WTC11 (cell line): ENCODE measurements at regions not wholly inside any gene's neighbourhood (a gene's known extent, or its start where the extent isn't known, plus 50 kb on each side); places are given as distances from the start of the nearest gene placed in this dataset.
A peak's percentile ranks its signal among the peaks of the same experiment; 100 is the strongest.

Source experiments
- ATAC-seq: fragments of 200-7000 bp; cut with Tn5 transposase; 2 replicates; pipeline ENCODE4 v1.10.0; 2021; ENCODE audit warnings: mild to moderate bottlenecking, moderate library complexity
- CTCF ChIA-PET: fragments of 300-600 bp; sonication (Branson Sonifier 250); formaldehyde crosslinking; loops from one replicate; lab custom pipeline; 2021; ENCODE audit warnings: antibody characterized with exemption; lab: Charles Lee
- POLR2A ChIA-PET: fragments of 350-600 bp; sonication (Branson Sonifier 250); formaldehyde crosslinking; loops from one replicate; lab custom pipeline; 2021; ENCODE audit warnings: antibody characterized with exemption; lab: Charles Lee
- DNase-seq: peaks from one replicate; pipeline ENCODE4 v3.0.0; 2021; ENCODE audit warnings: low spot score
- H3K27ac Mint-ChIP-seq: 2 replicates; pipeline ENCODE4 v1.8.0; 2021; ENCODE audit warnings: mixed read lengths
- H3K27me3 Mint-ChIP-seq: 2 replicates; pipeline ENCODE4 v1.8.0; 2021; ENCODE audit warnings: low read depth, mild to moderate bottlenecking, moderate library complexity, mixed read lengths
- H3K36me3 Mint-ChIP-seq: 2 replicates; pipeline ENCODE4 v1.8.0; 2021; ENCODE audit warnings: mixed read lengths
- H3K4me1 Mint-ChIP-seq: 2 replicates; pipeline ENCODE4 v1.8.0; 2022; ENCODE audit warnings: mixed read lengths
- H3K4me3 Mint-ChIP-seq: 2 replicates; pipeline ENCODE4 v1.8.0; 2021; ENCODE audit warnings: mild to moderate bottlenecking, moderate library complexity, mixed read lengths
- H3K9me3 Mint-ChIP-seq: 2 replicates; pipeline ENCODE4 v1.8.0; 2021; ENCODE audit warnings: mixed read lengths
- ATF1 ChIP-seq: sonication (generic); formaldehyde crosslinking; IDR thresholded peaks from 2 replicates; pipeline ENCODE4 v1.8.1; 2023; ENCODE audit warnings: mild to moderate bottlenecking, moderate library complexity, missing genetic modification reagents
- CREM ChIP-seq: sonication (generic); formaldehyde crosslinking; IDR thresholded peaks from 2 replicates; pipeline ENCODE4 v1.8.1; 2022; ENCODE audit warnings: mild to moderate bottlenecking, missing genetic modification reagents, moderate library complexity
- ESRRA ChIP-seq: sonication (generic); formaldehyde crosslinking; IDR thresholded peaks from 2 replicates; pipeline ENCODE4 v1.8.1; 2022; ENCODE audit warnings: mild to moderate bottlenecking, missing genetic modification reagents, borderline replicate concordance
- FOXK1 ChIP-seq: sonication (generic); formaldehyde crosslinking; IDR thresholded peaks from 2 replicates; pipeline ENCODE4 v1.8.0; 2022; ENCODE audit warnings: mild to moderate bottlenecking, moderate library complexity, missing genetic modification reagents
- JAZF1 ChIP-seq: fragments of 250-450 bp; sonication (Bioruptor Pico); IDR thresholded peaks from 2 replicates; pipeline ENCODE4 v1.9.0; 2021; ENCODE audit warnings: moderate library complexity, mild to moderate bottlenecking, inconsistent platforms
- KAT7 ChIP-seq: sonication (generic); formaldehyde crosslinking; IDR thresholded peaks from 2 replicates; pipeline ENCODE4 v1.8.1; 2023; ENCODE audit warnings: missing genetic modification reagents, mild to moderate bottlenecking, borderline replicate concordance
- MXD4 ChIP-seq: fragments of 250-450 bp; sonication (Bioruptor Pico); IDR thresholded peaks from 2 replicates; pipeline ENCODE4 v1.8.0; 2021; ENCODE audit warnings: mild to moderate bottlenecking, moderate library complexity, borderline replicate concordance
- SMAD3 ChIP-seq: sonication (generic); formaldehyde crosslinking; IDR thresholded peaks from 2 replicates; pipeline ENCODE4 v1.8.0; 2022; ENCODE audit warnings: missing genetic modification reagents, mild to moderate bottlenecking, borderline replicate concordance
- TCF7 ChIP-seq: sonication (generic); formaldehyde crosslinking; IDR thresholded peaks from 2 replicates; pipeline ENCODE4 v1.8.0; 2022; ENCODE audit warnings: mild to moderate bottlenecking, low read depth, missing genetic modification reagents, moderate library complexity
- TP53 ChIP-seq: sonication (generic); formaldehyde crosslinking; IDR thresholded peaks from 2 replicates; pipeline ENCODE4 v1.8.1; 2023; ENCODE audit warnings: mild to moderate bottlenecking, missing genetic modification reagents
- ZNF121 ChIP-seq: sonication (generic); formaldehyde crosslinking; IDR thresholded peaks from 2 replicates; pipeline ENCODE4 v1.8.0; 2023; ENCODE audit warnings: missing genetic modification reagents
- TF ChIP-seq, protein P1 (sequence below): sonication (generic); formaldehyde crosslinking; IDR thresholded peaks from 2 replicates; pipeline ENCODE4 v1.8.1; 2023; ENCODE audit warnings: mild to moderate bottlenecking, missing genetic modification reagents
- TF ChIP-seq, protein P2 (sequence below): sonication (generic); formaldehyde crosslinking; IDR thresholded peaks from 2 replicates; pipeline ENCODE4 v1.8.1; 2022; ENCODE audit warnings: low read depth, mild to moderate bottlenecking, moderate library complexity, missing genetic modification reagents, borderline replicate concordance
- TF ChIP-seq, protein P3 (sequence below): sonication (generic); formaldehyde crosslinking; IDR thresholded peaks from 2 replicates; pipeline ENCODE4 v1.8.1; 2023; ENCODE audit warnings: mild to moderate bottlenecking, moderate library complexity, missing genetic modification reagents
- TF ChIP-seq, protein P4 (sequence below): sonication (generic); formaldehyde crosslinking; IDR thresholded peaks from 2 replicates; pipeline ENCODE4 v1.8.0; 2022; ENCODE audit warnings: missing genetic modification reagents
- TF ChIP-seq, protein P5 (sequence below): sonication (generic); formaldehyde crosslinking; IDR thresholded peaks from 2 replicates; pipeline ENCODE4 v1.8.0; 2022; ENCODE audit warnings: mild to moderate bottlenecking, missing genetic modification reagents
- TF ChIP-seq, protein P6 (sequence below): fragments of 200-600 bp; IDR thresholded peaks from 2 replicates; pipeline ENCODE4 v1.8.0; 2022; ENCODE audit warnings: antibody characterized with exemption

DNA sequence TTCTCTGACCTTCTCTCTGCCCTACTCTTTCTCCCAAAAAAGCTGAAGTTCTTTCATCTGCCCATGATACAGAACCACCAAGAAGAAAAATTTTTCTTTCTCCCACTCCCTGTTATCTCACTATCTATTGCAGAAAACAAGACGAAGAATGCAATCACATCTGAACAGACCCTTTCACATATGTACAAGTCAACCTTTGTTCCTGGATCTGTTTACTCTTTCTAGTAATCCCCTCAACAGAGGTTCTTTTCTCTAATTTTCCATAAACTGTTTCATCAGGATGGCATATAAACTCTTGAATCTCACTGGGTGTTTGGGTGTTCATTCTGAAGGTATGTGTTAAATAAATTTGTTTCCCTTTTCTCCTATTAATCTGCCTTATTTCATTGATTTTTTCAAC lies 1262.7 kb upstream of the NRXN1 start:
- peaks cover 29% of the 10 kb centered on the region for H3K9me3 Mint-ChIP-seq
- no peak for DNase-seq
- ChIA-PET CTCF (no interaction called here), POLR2A (no interaction called here)
- H3K27me3 Mint-ChIP-seq: no peaks in the 10 kb centered on the region
- TF ChIP-seq, protein P1, sequence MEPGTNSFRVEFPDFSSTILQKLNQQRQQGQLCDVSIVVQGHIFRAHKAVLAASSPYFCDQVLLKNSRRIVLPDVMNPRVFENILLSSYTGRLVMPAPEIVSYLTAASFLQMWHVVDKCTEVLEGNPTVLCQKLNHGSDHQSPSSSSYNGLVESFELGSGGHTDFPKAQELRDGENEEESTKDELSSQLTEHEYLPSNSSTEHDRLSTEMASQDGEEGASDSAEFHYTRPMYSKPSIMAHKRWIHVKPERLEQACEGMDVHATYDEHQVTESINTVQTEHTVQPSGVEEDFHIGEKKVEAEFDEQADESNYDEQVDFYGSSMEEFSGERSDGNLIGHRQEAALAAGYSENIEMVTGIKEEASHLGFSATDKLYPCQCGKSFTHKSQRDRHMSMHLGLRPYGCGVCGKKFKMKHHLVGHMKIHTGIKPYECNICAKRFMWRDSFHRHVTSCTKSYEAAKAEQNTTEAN (CRISPR knock-in tag): no peak
- TF ChIP-seq TCF7 (CRISPR knock-in tag) (no peak), FOXK1 (no peak), SMAD3 (CRISPR knock-in tag) (no peak), ZNF121 (CRISPR knock-in tag) (no peak), TP53 (no peak)
- TF ChIP-seq, protein P2, sequence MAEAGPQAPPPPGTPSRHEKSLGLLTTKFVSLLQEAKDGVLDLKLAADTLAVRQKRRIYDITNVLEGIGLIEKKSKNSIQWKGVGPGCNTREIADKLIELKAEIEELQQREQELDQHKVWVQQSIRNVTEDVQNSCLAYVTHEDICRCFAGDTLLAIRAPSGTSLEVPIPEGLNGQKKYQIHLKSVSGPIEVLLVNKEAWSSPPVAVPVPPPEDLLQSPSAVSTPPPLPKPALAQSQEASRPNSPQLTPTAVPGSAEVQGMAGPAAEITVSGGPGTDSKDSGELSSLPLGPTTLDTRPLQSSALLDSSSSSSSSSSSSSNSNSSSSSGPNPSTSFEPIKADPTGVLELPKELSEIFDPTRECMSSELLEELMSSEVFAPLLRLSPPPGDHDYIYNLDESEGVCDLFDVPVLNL: no peak
- TF ChIP-seq, protein P3, sequence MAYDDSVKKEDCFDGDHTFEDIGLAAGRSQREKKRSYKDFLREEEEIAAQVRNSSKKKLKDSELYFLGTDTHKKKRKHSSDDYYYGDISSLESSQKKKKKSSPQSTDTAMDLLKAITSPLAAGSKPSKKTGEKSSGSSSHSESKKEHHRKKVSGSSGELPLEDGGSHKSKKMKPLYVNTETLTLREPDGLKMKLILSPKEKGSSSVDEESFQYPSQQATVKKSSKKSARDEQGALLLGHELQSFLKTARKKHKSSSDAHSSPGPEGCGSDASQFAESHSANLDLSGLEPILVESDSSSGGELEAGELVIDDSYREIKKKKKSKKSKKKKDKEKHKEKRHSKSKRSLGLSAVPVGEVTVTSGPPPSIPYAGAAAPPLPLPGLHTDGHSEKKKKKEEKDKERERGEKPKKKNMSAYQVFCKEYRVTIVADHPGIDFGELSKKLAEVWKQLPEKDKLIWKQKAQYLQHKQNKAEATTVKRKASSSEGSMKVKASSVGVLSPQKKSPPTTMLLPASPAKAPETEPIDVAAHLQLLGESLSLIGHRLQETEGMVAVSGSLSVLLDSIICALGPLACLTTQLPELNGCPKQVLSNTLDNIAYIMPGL (CRISPR knock-in tag): no peak
- TF ChIP-seq, protein P4, sequence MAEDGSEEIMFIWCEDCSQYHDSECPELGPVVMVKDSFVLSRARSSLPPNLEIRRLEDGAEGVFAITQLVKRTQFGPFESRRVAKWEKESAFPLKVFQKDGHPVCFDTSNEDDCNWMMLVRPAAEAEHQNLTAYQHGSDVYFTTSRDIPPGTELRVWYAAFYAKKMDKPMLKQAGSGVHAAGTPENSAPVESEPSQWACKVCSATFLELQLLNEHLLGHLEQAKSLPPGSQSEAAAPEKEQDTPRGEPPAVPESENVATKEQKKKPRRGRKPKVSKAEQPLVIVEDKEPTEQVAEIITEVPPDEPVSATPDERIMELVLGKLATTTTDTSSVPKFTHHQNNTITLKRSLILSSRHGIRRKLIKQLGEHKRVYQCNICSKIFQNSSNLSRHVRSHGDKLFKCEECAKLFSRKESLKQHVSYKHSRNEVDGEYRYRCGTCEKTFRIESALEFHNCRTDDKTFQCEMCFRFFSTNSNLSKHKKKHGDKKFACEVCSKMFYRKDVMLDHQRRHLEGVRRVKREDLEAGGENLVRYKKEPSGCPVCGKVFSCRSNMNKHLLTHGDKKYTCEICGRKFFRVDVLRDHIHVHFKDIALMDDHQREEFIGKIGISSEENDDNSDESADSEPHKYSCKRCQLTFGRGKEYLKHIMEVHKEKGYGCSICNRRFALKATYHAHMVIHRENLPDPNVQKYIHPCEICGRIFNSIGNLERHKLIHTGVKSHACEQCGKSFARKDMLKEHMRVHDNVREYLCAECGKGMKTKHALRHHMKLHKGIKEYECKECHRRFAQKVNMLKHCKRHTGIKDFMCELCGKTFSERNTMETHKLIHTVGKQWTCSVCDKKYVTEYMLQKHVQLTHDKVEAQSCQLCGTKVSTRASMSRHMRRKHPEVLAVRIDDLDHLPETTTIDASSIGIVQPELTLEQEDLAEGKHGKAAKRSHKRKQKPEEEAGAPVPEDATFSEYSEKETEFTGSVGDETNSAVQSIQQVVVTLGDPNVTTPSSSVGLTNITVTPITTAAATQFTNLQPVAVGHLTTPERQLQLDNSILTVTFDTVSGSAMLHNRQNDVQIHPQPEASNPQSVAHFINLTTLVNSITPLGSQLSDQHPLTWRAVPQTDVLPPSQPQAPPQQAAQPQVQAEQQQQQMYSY (CRISPR knock-in tag): no peak
- TF ChIP-seq, protein P5, sequence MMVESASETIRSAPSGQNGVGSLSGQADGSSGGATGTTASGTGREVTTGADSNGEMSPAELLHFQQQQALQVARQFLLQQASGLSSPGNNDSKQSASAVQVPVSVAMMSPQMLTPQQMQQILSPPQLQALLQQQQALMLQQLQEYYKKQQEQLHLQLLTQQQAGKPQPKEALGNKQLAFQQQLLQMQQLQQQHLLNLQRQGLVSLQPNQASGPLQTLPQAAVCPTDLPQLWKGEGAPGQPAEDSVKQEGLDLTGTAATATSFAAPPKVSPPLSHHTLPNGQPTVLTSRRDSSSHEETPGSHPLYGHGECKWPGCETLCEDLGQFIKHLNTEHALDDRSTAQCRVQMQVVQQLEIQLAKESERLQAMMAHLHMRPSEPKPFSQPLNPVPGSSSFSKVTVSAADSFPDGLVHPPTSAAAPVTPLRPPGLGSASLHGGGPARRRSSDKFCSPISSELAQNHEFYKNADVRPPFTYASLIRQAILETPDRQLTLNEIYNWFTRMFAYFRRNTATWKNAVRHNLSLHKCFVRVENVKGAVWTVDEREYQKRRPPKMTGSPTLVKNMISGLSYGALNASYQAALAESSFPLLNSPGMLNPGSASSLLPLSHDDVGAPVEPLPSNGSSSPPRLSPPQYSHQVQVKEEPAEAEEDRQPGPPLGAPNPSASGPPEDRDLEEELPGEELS (CRISPR knock-in tag): no peak
- no peak overlapping the region for H3K4me3 Mint-ChIP-seq
- H3K36me3 Mint-ChIP-seq: peaks cover 24% of the 10 kb centered on the region
- ATAC-seq: no peak
- H3K27ac Mint-ChIP-seq: peak overlapping the region; percentile 88; the same call in 1 of the 2 replicates
- H3K4me1 Mint-ChIP-seq: peaks cover 45% of the 10 kb centered on the region

DNA sequence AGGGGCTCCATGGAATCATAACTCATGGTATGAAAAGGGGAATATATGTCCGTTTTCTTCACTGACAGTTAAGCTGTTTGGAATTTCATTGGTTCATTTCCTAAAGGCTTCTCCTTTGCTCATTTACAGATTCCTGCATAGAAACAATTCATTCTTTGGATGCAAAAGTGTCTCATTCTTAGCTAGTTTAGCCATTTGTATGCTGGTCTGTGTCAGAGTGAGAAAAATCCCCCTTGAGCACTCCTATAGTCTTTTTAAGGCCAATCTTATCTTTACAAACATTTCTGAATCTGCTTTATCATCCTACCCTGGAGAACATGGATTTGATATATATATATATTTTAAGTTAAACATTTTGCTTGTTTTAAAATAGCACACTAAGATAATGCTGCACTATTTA lies 1260.9 kb upstream of the NRXN1 start:
- Mint-ChIP-seq H3K27me3 (no peaks in the 10 kb centered on the region), H3K27ac (peak overlapping the region; percentile 36), H3K4me1 (peaks cover 51% of the 10 kb centered on the region), H3K9me3 (peaks cover 11% of the 10 kb centered on the region), H3K36me3 (peaks cover 12% of the 10 kb centered on the region), H3K4me3 (no peak overlapping the region)
- ATAC-seq (peak; percentile 50; the same call in 1 of the 2 replicates), DNase-seq (no peak)
- ChIA-PET CTCF (no interaction called here), POLR2A (no interaction called here)
- no peak for TF ChIP-seq JAZF1
- no peak for TF ChIP-seq ATF1
- TF ChIP-seq MXD4 (CRISPR knock-in tag): no peak
- TF ChIP-seq CREM (CRISPR knock-in tag): no peak
- no peak for TF ChIP-seq ESRRA (CRISPR knock-in tag)
- TF ChIP-seq, protein P6, sequence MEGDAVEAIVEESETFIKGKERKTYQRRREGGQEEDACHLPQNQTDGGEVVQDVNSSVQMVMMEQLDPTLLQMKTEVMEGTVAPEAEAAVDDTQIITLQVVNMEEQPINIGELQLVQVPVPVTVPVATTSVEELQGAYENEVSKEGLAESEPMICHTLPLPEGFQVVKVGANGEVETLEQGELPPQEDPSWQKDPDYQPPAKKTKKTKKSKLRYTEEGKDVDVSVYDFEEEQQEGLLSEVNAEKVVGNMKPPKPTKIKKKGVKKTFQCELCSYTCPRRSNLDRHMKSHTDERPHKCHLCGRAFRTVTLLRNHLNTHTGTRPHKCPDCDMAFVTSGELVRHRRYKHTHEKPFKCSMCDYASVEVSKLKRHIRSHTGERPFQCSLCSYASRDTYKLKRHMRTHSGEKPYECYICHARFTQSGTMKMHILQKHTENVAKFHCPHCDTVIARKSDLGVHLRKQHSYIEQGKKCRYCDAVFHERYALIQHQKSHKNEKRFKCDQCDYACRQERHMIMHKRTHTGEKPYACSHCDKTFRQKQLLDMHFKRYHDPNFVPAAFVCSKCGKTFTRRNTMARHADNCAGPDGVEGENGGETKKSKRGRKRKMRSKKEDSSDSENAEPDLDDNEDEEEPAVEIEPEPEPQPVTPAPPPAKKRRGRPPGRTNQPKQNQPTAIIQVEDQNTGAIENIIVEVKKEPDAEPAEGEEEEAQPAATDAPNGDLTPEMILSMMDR: no peak
- TF ChIP-seq, protein P1 (CRISPR knock-in tag): no peak
- TF ChIP-seq, protein P4 (CRISPR knock-in tag): no peak
- no peak for TF ChIP-seq KAT7
- no peak for TF ChIP-seq SMAD3 (CRISPR knock-in tag)
